NCI-H345 treated with DMSO at 0.1 percent for 48 hours (cell line): ENCODE measurements at regions not wholly inside any gene's neighbourhood (a gene's known extent, or its start where the extent isn't known, plus 50 kb on each side); places are given as distances from the start of the nearest gene placed in this dataset.
A peak's percentile ranks its signal among the peaks of the same experiment; 100 is the strongest.
"Not testable (repeated sequence)": the region's sequence is repeated elsewhere in the genome, so short reads cannot be mapped to it uniquely, and the experiment has no call there.

Source experiments
- DNase-seq: peaks from one replicate; lab custom pipeline; 2025; ENCODE audit not compliant: unreplicated experiment; lab: John Stamatoyannopoulos, UW

- no peak for DNase-seq
Observed at GRCh38 chr9:118693645-118694044, 675.6 kb downstream of the BRINP1 start.

- not testable (repeated sequence) for DNase-seq
Observed at GRCh38 chr9:118695249-118695648, 674.0 kb downstream of the BRINP1 start.

- peak; percentile 22 for DNase-seq
Observed at GRCh38 chr9:118701985-118702384, 667.2 kb downstream of the BRINP1 start.

- no peak for DNase-seq
Observed at GRCh38 chr9:118711843-118712242, 657.4 kb downstream of the BRINP1 start.

- no peak for DNase-seq
Observed at GRCh38 chr9:118721276-118721675, 648.0 kb downstream of the BRINP1 start.

GRCh38 chr9:118721923-118722322, 647.3 kb downstream of the BRINP1 start:
- no peak for DNase-seq

GRCh38 chr9:118729981-118730380, 639.3 kb downstream of the BRINP1 start:
- DNase-seq = no peak

GRCh38 chr9:118732998-118733397, 636.2 kb downstream of the BRINP1 start:
- no peak for DNase-seq

- no peak for DNase-seq
Observed at GRCh38 chr9:118734696-118735095, 634.5 kb downstream of the BRINP1 start.

GRCh38 chr9:118736406-118736805, 632.8 kb downstream of the BRINP1 start:
- no peak for DNase-seq

- DNase-seq = no peak
Observed at GRCh38 chr9:118751077-118751847, 618.0 kb downstream of the BRINP1 start.

- no peak for DNase-seq
Observed at GRCh38 chr9:118751848-118752223, 617.4 kb downstream of the BRINP1 start.

- DNase-seq = no peak
Observed at GRCh38 chr9:118761016-118761790, 608.0 kb downstream of the BRINP1 start.

GRCh38 chr9:118767571-118767970, 601.7 kb downstream of the BRINP1 start:
- no peak for DNase-seq

GRCh38 chr9:118782790-118783463, 586.3 kb downstream of the BRINP1 start:
- DNase-seq = peak; percentile 24

GRCh38 chr9:118784033-118784432, 585.2 kb downstream of the BRINP1 start:
- DNase-seq = no peak

GRCh38 chr9:118785456-118785855, 583.8 kb downstream of the BRINP1 start:
- no peak for DNase-seq

- no peak for DNase-seq
Observed at GRCh38 chr9:118786877-118787276, 582.4 kb downstream of the BRINP1 start.

- DNase-seq = no peak
Observed at GRCh38 chr9:118809160-118809625, 560.0 kb downstream of the BRINP1 start.

GRCh38 chr9:118829334-118829733, 539.9 kb downstream of the BRINP1 start:
- no peak for DNase-seq

- DNase-seq = no peak
Observed at GRCh38 chr9:118832371-118832770, 536.9 kb downstream of the BRINP1 start.

GRCh38 chr9:118836891-118837290, 532.3 kb downstream of the BRINP1 start:
- no peak for DNase-seq
